WTC11 (cell line): ENCODE measurements at regions not wholly inside any gene's neighbourhood (a gene's known extent, or its start where the extent isn't known, plus 50 kb on each side); places are given as distances from the start of the nearest gene placed in this dataset.

Experiments used
- ATAC-seq: fragments of 200-7000 bp; cut with Tn5 transposase; 2 replicates; pipeline ENCODE4 v1.10.0; 2021; ENCODE audit warnings: mild to moderate bottlenecking, moderate library complexity
- CTCF ChIA-PET: fragments of 300-600 bp; sonication (Branson Sonifier 250); formaldehyde crosslinking; loops from one replicate; lab custom pipeline; 2021; ENCODE audit warnings: antibody characterized with exemption; lab: Charles Lee
- POLR2A ChIA-PET: fragments of 350-600 bp; sonication (Branson Sonifier 250); formaldehyde crosslinking; loops from one replicate; lab custom pipeline; 2021; ENCODE audit warnings: antibody characterized with exemption; lab: Charles Lee
- DNase-seq: peaks from one replicate; pipeline ENCODE4 v3.0.0; 2021; ENCODE audit warnings: low spot score
- H3K27ac Mint-ChIP-seq: 2 replicates; pipeline ENCODE4 v1.8.0; 2021; ENCODE audit warnings: mixed read lengths
- H3K27me3 Mint-ChIP-seq: 2 replicates; pipeline ENCODE4 v1.8.0; 2021; ENCODE audit warnings: low read depth, mild to moderate bottlenecking, moderate library complexity, mixed read lengths
- H3K36me3 Mint-ChIP-seq: 2 replicates; pipeline ENCODE4 v1.8.0; 2021; ENCODE audit warnings: mixed read lengths
- H3K4me1 Mint-ChIP-seq: 2 replicates; pipeline ENCODE4 v1.8.0; 2022; ENCODE audit warnings: mixed read lengths
- H3K4me3 Mint-ChIP-seq: 2 replicates; pipeline ENCODE4 v1.8.0; 2021; ENCODE audit warnings: mild to moderate bottlenecking, moderate library complexity, mixed read lengths
- H3K9me3 Mint-ChIP-seq: 2 replicates; pipeline ENCODE4 v1.8.0; 2021; ENCODE audit warnings: mixed read lengths
- ARID4B ChIP-seq: sonication (generic); formaldehyde crosslinking; IDR thresholded peaks from 2 replicates; pipeline ENCODE4 v1.8.0; 2023; ENCODE audit warnings: missing genetic modification reagents, mild to moderate bottlenecking, borderline replicate concordance
- ATF2 ChIP-seq: sonication (generic); formaldehyde crosslinking; IDR thresholded peaks from 2 replicates; pipeline ENCODE4 v1.8.1; 2022; ENCODE audit warnings: low read depth, missing genetic modification reagents, borderline replicate concordance
- ATF6 ChIP-seq: sonication (generic); formaldehyde crosslinking; IDR thresholded peaks from 2 replicates; pipeline ENCODE4 v1.8.1; 2023; ENCODE audit warnings: mild to moderate bottlenecking, missing genetic modification reagents
- CBFB ChIP-seq: sonication (generic); formaldehyde crosslinking; IDR thresholded peaks from 2 replicates; pipeline ENCODE4 v1.8.1; 2022; ENCODE audit warnings: mild to moderate bottlenecking, low read depth, missing genetic modification reagents
- CREM ChIP-seq: sonication (generic); formaldehyde crosslinking; IDR thresholded peaks from 2 replicates; pipeline ENCODE4 v1.8.1; 2022; ENCODE audit warnings: mild to moderate bottlenecking, missing genetic modification reagents, moderate library complexity
- GRHL2 ChIP-seq: fragments of 250-450 bp; sonication (Bioruptor Pico); IDR thresholded peaks from 2 replicates; pipeline ENCODE4 v1.8.0; 2022; ENCODE audit warnings: mild to moderate bottlenecking, moderate library complexity; ENCODE audit not compliant: insufficient replicate concordance, severe bottlenecking
- NFE2L1 ChIP-seq: sonication (generic); formaldehyde crosslinking; IDR thresholded peaks from 2 replicates; pipeline ENCODE4 v1.8.1; 2023; ENCODE audit warnings: missing genetic modification reagents
- PRDM15 ChIP-seq: sonication (generic); formaldehyde crosslinking; IDR thresholded peaks from 2 replicates; pipeline ENCODE4 v1.8.0; 2022; ENCODE audit warnings: missing genetic modification reagents
- PREB ChIP-seq: sonication (generic); formaldehyde crosslinking; IDR thresholded peaks from 2 replicates; pipeline ENCODE4 v1.8.1; 2022; ENCODE audit warnings: mild to moderate bottlenecking, missing genetic modification reagents, moderate library complexity, borderline replicate concordance
- TCF7 ChIP-seq: sonication (generic); formaldehyde crosslinking; IDR thresholded peaks from 2 replicates; pipeline ENCODE4 v1.8.0; 2022; ENCODE audit warnings: mild to moderate bottlenecking, low read depth, missing genetic modification reagents, moderate library complexity
- TP53 ChIP-seq: sonication (generic); formaldehyde crosslinking; IDR thresholded peaks from 2 replicates; pipeline ENCODE4 v1.8.1; 2023; ENCODE audit warnings: mild to moderate bottlenecking, missing genetic modification reagents
- TF ChIP-seq, protein P1 (sequence below): sonication (generic); formaldehyde crosslinking; IDR thresholded peaks from 2 replicates; pipeline ENCODE4 v1.8.1; 2023; ENCODE audit warnings: mild to moderate bottlenecking, missing genetic modification reagents
- TF ChIP-seq, protein P2 (sequence below): sonication (generic); formaldehyde crosslinking; conservative IDR thresholded peaks from 2 replicates; pipeline ENCODE4 v1.8.1; 2023; ENCODE audit warnings: mild to moderate bottlenecking, low read depth, missing genetic modification reagents, moderate library complexity
- TF ChIP-seq, protein P3 (sequence below): sonication (generic); formaldehyde crosslinking; IDR thresholded peaks from 2 replicates; pipeline ENCODE4 v1.8.0; 2022; ENCODE audit warnings: mild to moderate bottlenecking, missing genetic modification reagents

- TF ChIP-seq, protein P1, sequence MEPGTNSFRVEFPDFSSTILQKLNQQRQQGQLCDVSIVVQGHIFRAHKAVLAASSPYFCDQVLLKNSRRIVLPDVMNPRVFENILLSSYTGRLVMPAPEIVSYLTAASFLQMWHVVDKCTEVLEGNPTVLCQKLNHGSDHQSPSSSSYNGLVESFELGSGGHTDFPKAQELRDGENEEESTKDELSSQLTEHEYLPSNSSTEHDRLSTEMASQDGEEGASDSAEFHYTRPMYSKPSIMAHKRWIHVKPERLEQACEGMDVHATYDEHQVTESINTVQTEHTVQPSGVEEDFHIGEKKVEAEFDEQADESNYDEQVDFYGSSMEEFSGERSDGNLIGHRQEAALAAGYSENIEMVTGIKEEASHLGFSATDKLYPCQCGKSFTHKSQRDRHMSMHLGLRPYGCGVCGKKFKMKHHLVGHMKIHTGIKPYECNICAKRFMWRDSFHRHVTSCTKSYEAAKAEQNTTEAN (CRISPR knock-in tag): no peak
- TF ChIP-seq PREB (CRISPR knock-in tag) (no peak), CREM (no peak), CBFB (CRISPR knock-in tag) (no peak), NFE2L1 (no peak), ATF2 (CRISPR knock-in tag) (no peak)
Observed at GRCh38 chr2:41145066-41145465, 693.2 kb upstream of the SLC8A1 start (continued).

- no peaks in the 10 kb centered on the region for H3K9me3 Mint-ChIP-seq
- no peaks in the 10 kb centered on the region for H3K27me3 Mint-ChIP-seq
- POLR2A ChIA-PET: no interaction called here
- no peak overlapping the region for H3K27ac Mint-ChIP-seq
- CTCF ChIA-PET: no interaction called here
- no peak for TF ChIP-seq GRHL2 (CRISPR knock-in tag)
- H3K4me1 Mint-ChIP-seq: 0 out of 2 replicates have a peak, but pooled peaks cover 2% of the 10 kb centered on the region
- H3K4me3 Mint-ChIP-seq: no peak overlapping the region
- ATAC-seq: no peak
- H3K36me3 Mint-ChIP-seq: no peaks in the 10 kb centered on the region
- no peak for DNase-seq
Observed at GRCh38 chr2:41149054-41149453, 697.2 kb upstream of the SLC8A1 start.

GRCh38 chr2:41151746-41152145 is 699.9 kb upstream of the SLC8A1 start:
- no peak for ATAC-seq
- no peaks in the 10 kb centered on the region for H3K36me3 Mint-ChIP-seq
- ChIA-PET CTCF (no interaction called here), POLR2A (no interaction called here)
- H3K4me1 Mint-ChIP-seq: no peaks in the 10 kb centered on the region
- no peak for DNase-seq
- H3K9me3 Mint-ChIP-seq: peaks cover 3% of the 10 kb centered on the region
- no peak overlapping the region for H3K27ac Mint-ChIP-seq
- H3K4me3 Mint-ChIP-seq: no peak overlapping the region
- no peaks in the 10 kb centered on the region for H3K27me3 Mint-ChIP-seq
- TF ChIP-seq, protein P2, sequence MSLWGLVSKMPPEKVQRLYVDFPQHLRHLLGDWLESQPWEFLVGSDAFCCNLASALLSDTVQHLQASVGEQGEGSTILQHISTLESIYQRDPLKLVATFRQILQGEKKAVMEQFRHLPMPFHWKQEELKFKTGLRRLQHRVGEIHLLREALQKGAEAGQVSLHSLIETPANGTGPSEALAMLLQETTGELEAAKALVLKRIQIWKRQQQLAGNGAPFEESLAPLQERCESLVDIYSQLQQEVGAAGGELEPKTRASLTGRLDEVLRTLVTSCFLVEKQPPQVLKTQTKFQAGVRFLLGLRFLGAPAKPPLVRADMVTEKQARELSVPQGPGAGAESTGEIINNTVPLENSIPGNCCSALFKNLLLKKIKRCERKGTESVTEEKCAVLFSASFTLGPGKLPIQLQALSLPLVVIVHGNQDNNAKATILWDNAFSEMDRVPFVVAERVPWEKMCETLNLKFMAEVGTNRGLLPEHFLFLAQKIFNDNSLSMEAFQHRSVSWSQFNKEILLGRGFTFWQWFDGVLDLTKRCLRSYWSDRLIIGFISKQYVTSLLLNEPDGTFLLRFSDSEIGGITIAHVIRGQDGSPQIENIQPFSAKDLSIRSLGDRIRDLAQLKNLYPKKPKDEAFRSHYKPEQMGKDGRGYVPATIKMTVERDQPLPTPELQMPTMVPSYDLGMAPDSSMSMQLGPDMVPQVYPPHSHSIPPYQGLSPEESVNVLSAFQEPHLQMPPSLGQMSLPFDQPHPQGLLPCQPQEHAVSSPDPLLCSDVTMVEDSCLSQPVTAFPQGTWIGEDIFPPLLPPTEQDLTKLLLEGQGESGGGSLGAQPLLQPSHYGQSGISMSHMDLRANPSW: no peak
- TF ChIP-seq, protein P3, sequence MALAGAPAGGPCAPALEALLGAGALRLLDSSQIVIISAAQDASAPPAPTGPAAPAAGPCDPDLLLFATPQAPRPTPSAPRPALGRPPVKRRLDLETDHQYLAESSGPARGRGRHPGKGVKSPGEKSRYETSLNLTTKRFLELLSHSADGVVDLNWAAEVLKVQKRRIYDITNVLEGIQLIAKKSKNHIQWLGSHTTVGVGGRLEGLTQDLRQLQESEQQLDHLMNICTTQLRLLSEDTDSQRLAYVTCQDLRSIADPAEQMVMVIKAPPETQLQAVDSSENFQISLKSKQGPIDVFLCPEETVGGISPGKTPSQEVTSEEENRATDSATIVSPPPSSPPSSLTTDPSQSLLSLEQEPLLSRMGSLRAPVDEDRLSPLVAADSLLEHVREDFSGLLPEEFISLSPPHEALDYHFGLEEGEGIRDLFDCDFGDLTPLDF (CRISPR knock-in tag): no peak
- TF ChIP-seq TP53 (CRISPR knock-in tag) (no peak), ATF6 (no peak), ARID4B (CRISPR knock-in tag) (no peak), PRDM15 (CRISPR knock-in tag) (no peak), TCF7 (CRISPR knock-in tag) (no peak)
